Heart right ventricle (tissue), 16 donors: ENCODE measurements at regions not wholly inside any gene's neighbourhood (a gene's known extent, or its start where the extent isn't known, plus 50 kb on each side); places are given as distances from the start of the nearest gene placed in this dataset.

ENCODE experiments used
- ATAC-seq, 8 donors: fragments of 200-7000 bp; cut with Tn5 transposase; one replicate each; pipeline ENCODE4 v1.9.1; 2020; ENCODE audit warnings: mild to moderate bottlenecking in 8 of 8, moderate library complexity in 8 of 8, moderate number of reproducible peaks in 1 of 8
- DNase-seq, 2 donors: peaks; one replicate each; pipeline ENCODE4 v3.0.0-alpha.2; 2020
- H3K27ac ChIP-seq, 10 donors: fragments of 200-600 bp; sonication (generic) in 2 of 10; one replicate each; pipeline versions ENCODE4 v1.5.0 to v1.8.0; 2020 to 2022; ENCODE audit warnings: mild to moderate bottlenecking in 3 of 10
- H3K27me3 ChIP-seq, 7 donors: fragments of 200-600 bp; one replicate each; pipeline ENCODE4 v1.8.0; 2021 to 2022; ENCODE audit warnings: mild to moderate bottlenecking in 2 of 7
- H3K36me3 ChIP-seq, 9 donors: fragments of 200-600 bp; sonication (generic) in 1 of 9; one replicate each; pipeline versions ENCODE4 v1.5.0 to v1.8.0; 2020 to 2022; ENCODE audit warnings: mild to moderate bottlenecking in 2 of 9
- H3K4me1 ChIP-seq, 9 donors: fragments of 200-600 bp; sonication (generic) in 1 of 9; one replicate each; pipeline versions ENCODE4 v1.5.0 to v1.8.0; 2020 to 2022; ENCODE audit warnings: mild to moderate bottlenecking in 4 of 9
- H3K4me3 ChIP-seq, 10 donors: fragments of 200-600 bp; sonication (generic) in 2 of 10; one replicate each; pipeline versions ENCODE4 v1.5.0 to v1.8.0; 2020 to 2022; ENCODE audit warnings: mild to moderate bottlenecking in 7 of 10, moderate library complexity in 2 of 10
- H3K9me3 ChIP-seq, 11 donors: fragments of 200-600 bp in 10 of 11; sonication (generic) in 2 of 11; one replicate each; pipeline versions ENCODE4 v1.5.0 to v1.8.0; 2013 to 2022; ENCODE audit warnings: mild to moderate bottlenecking in 2 of 11, control low read depth in 1 of 11, moderate library complexity in 1 of 11
- CTCF ChIP-seq, 9 donors: fragments of 200-600 bp; sonication (generic) in 2 of 9; IDR thresholded peaks; one replicate each; pipeline versions ENCODE4 v1.5.0 to v1.8.0; 2021 to 2022; ENCODE audit warnings: antibody characterized with exemption in 9 of 9, mild to moderate bottlenecking in 5 of 9, moderate library complexity in 1 of 9
- WGBS, 2 donors: extraction: QIAGEN DNeasy Blood & Tissue Kit; methylation state at CpG; one replicate each; pipeline ENCODE4 v1.1.7; 2013; ENCODE audit warnings: inconsistent platforms in 1 of 2; 5-methylcytosine and 5-hydroxymethylcytosine counted together
- intact Hi-C, 10 donors: fragments of 100-400 bp; cut with DNase I; formaldehyde crosslinking; loops; one replicate each; pipeline versions ENCODE4 v1.11.1 to v1.14.2; 2022
- donor health status: Arrhythmogenic right ventricular cardiomyopathy.
- donor health status: ischemic (EF 13 %, LVEDD 7.1; RV severe dilation, severe dysfunction).
- donor health status: healthy with polysubstance abuse.
- donor health status: DM: no; HTN: yes; CAD: no.
- donor health status: DM: no; HTN: no; CAD: no.
- donor health status: ischemic (EF 25% LVEDD 6.9; RV normal size, moderate dysfunction).
- donor health status: ischemic (EF 25% LVEDD 5.7; RV mildly dilated, moderate dysfunction).
- donor health status: healthy.
- donor health status: DM: yes; HTN: yes; CAD: no.
- donor health status: Ischemic cardiomyopathy.
- donor health status: ischemic (EF 35%, LVEDD 5.7; RV mildly dilated, moderate dysfunction).
- donor health status: nonischemic (EF 11% LVEDD 7.7; RV severe dilation, severe dysfunction).
- donor health status: DM: yes; HTN: yes; CAD: no.
- donor health status: PGD.
- donor health status: ischemic (EF 29% LVEDD 5.4; RV normal size, mild dysfunction).
- donor health status: nonischemic (EF 23%, LVEDD 6.1; RV moderate dilation, normal function).

DNA sequence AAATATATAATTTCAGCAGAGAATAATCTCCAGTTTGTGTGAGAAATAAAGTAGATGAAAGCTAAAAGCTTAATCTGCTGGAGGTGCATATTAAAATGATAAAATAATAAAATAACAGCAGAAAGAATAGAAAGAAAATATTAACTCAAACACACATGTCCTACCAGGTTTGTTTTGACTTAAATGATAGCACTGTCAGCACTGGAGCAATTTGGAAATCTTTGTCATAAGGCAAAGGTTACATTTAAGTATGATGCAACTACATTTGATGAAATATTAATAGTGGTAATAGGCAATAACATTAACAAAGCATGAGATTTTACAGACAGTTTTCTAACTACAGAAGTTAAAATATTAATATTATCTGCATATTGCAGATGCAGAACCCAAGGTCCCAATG, 2380.1 kb downstream of the PCDH9 start:
- no peak for TF ChIP-seq CTCF (IDR thresholded peaks at IDR 0.05)
- H3K27ac ChIP-seq = no peak overlapping the region
- no peak for DNase-seq
- no peaks in the 10 kb centered on the region for H3K4me1 ChIP-seq
- H3K36me3 ChIP-seq = no peaks in the 10 kb centered on the region
- no peak overlapping the region for H3K4me3 ChIP-seq
- H3K9me3 ChIP-seq = no peaks in the 10 kb centered on the region
- no peaks in the 10 kb centered on the region for H3K27me3 ChIP-seq
- intact Hi-C loops = no loop called here
- no peak for ATAC-seq

GRCh38 chr13:64849196-64849595, 2380.9 kb downstream of the PCDH9 start:
- H3K9me3 ChIP-seq = no peaks in the 10 kb centered on the region
- DNase-seq (no peak), ATAC-seq (no peak)
- no peaks in the 10 kb centered on the region for H3K27me3 ChIP-seq
- TF ChIP-seq CTCF (IDR thresholded peaks at IDR 0.05) = no peak
- H3K4me1 ChIP-seq = no peaks in the 10 kb centered on the region
- intact Hi-C loops = no loop called here
- no peak overlapping the region for H3K27ac ChIP-seq
- no peak overlapping the region for H3K4me3 ChIP-seq
- H3K36me3 ChIP-seq = no peaks in the 10 kb centered on the region

- H3K4me3 ChIP-seq = no peak overlapping the region
- H3K27me3 ChIP-seq = no peaks in the 10 kb centered on the region
- intact Hi-C loops = no loop called here
- DNase-seq = no peak
- H3K27ac ChIP-seq = no peak overlapping the region
- 32 to 37% methylated on average over 6 of the region's 6 CpGs for WGBS, 2 donors
- H3K36me3 ChIP-seq = no peaks in the 10 kb centered on the region
- no peak for TF ChIP-seq CTCF (IDR thresholded peaks at IDR 0.05)
- no peaks in the 10 kb centered on the region for H3K4me1 ChIP-seq
- H3K9me3 ChIP-seq = no peaks in the 10 kb centered on the region
- no peak for ATAC-seq
Measured at GRCh38 chr13:64847767-64848166, 2382.4 kb downstream of the PCDH9 start.

- TF ChIP-seq CTCF (IDR thresholded peaks at IDR 0.05) = no peak
- WGBS, 2 donors = 40 to 43% methylated on average over 1 of the region's 1 CpG
- intact Hi-C loops = no loop called here
- H3K36me3 ChIP-seq = no peaks in the 10 kb centered on the region
- no peaks in the 10 kb centered on the region for H3K9me3 ChIP-seq
- ATAC-seq (no peak), DNase-seq (no peak)
- H3K27ac ChIP-seq = no peak overlapping the region
- no peak overlapping the region for H3K4me3 ChIP-seq
- no peaks in the 10 kb centered on the region for H3K27me3 ChIP-seq
- H3K4me1 ChIP-seq = no peaks in the 10 kb centered on the region
Measured at GRCh38 chr13:64845110-64845509, 2385.0 kb downstream of the PCDH9 start.

DNA sequence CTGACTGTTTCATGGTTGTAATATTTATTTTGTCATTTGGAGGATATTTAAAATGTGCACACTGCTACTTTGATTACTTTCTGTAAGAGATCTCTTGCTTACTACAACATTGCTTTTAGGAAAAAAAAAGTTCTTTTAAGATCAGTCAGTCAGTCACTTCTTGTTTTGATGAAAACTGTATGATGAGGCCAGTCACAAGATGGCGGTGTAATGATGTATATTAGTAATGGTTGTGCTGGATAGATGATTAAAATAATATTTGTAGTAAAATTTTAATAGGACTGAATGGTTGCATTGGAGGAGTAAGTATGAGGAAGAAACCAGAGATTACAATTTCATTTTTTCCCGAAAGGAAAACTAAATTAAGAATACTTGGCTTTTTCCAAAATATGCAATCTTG, 2411.1 kb downstream of the PCDH9 start:
- Histone ChIP-seq H3K9me3 (peaks cover 0 to 9% (median 0%) of the 10 kb centered on the region in 11 donors), H3K27me3 (no peaks in the 10 kb centered on the region), H3K36me3 (no peaks in the 10 kb centered on the region), H3K4me3 (no peak overlapping the region), H3K4me1 (no peaks in the 10 kb centered on the region), H3K27ac (no peak overlapping the region)
- TF ChIP-seq CTCF (IDR thresholded peaks at IDR 0.05) = no peak
- ATAC-seq (no peak), DNase-seq (no peak)
- 85 to 94% methylated on average over 2 of the region's 2 CpGs for WGBS, 2 donors
- intact Hi-C loops = no loop called here
